Esophagus squamous epithelium (tissue), 4 donors: ENCODE measurements at regions not wholly inside any gene's neighbourhood (a gene's known extent, or its start where the extent isn't known, plus 50 kb on each side); places are given as distances from the start of the nearest gene placed in this dataset.
"Not testable (repeated sequence)": the region's sequence is repeated elsewhere in the genome, so short reads cannot be mapped to it uniquely, and the experiment has no call there.

ENCODE experiments used
- POLR2A ChIP-seq, 4 donors: fragments of 450-650 bp; IDR thresholded peaks; one replicate each; pipeline ENCODE4 v1.6.1; 2017; ENCODE audit warnings: antibody characterized with exemption in 4 of 4, mild to moderate bottlenecking in 4 of 4, moderate library complexity in 3 of 4
- TF ChIP-seq, protein P1 (sequence below), 6 experiments: fragments of 450-650 bp in 4 of 6; fragments of 200-600 bp in 2 of 6; sonication (generic) in 2 of 6; IDR thresholded peaks; one replicate each; pipeline ENCODE4 v1.5.1; 2016 to 2019; ENCODE audit warnings: antibody characterized with exemption in 6 of 6, mild to moderate bottlenecking in 4 of 6, moderate library complexity in 4 of 6

DNA sequence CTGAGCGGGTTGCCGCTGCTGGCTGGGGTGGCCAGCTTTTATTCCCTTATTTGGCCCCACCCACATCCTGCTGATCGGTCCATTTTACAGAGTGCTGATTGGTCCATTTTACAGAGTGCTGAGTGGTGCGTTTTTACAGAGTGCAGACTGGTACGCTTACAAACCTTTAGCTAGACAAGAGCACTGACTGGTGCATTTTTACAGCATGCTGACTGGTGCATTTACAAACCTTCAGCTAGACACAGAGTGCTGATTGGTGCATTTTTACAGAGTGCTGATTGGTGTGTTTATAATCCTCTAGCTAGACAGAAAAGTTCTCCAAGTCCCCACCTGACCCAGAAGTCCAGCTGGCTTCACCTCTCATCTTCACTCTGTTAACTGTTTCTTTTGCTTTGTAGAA is 1217.6 kb upstream of the TMEFF2 start:
- not testable (repeated sequence) for TF ChIP-seq POLR2A (IDR thresholded peaks at IDR 0.05)
- TF ChIP-seq, protein P1, sequence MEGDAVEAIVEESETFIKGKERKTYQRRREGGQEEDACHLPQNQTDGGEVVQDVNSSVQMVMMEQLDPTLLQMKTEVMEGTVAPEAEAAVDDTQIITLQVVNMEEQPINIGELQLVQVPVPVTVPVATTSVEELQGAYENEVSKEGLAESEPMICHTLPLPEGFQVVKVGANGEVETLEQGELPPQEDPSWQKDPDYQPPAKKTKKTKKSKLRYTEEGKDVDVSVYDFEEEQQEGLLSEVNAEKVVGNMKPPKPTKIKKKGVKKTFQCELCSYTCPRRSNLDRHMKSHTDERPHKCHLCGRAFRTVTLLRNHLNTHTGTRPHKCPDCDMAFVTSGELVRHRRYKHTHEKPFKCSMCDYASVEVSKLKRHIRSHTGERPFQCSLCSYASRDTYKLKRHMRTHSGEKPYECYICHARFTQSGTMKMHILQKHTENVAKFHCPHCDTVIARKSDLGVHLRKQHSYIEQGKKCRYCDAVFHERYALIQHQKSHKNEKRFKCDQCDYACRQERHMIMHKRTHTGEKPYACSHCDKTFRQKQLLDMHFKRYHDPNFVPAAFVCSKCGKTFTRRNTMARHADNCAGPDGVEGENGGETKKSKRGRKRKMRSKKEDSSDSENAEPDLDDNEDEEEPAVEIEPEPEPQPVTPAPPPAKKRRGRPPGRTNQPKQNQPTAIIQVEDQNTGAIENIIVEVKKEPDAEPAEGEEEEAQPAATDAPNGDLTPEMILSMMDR (IDR thresholded peaks at IDR 0.05): not testable (repeated sequence)
